ENCODE measurements at regions not wholly inside any gene's neighbourhood (a gene's known extent, or its start where the extent isn't known, plus 50 kb on each side); places are given as distances from the start of the nearest gene placed in this dataset.

GRCh38 chr5:85182344-85182743 lies 797.7 kb upstream of the EDIL3 start:
- Histone ChIP-seq H3K9me3 (ENCODE audit: insufficient read depth, low read depth, low read length) (no peaks in the 10 kb centered on the region), H3K4me2 (ENCODE audit: low read depth, low read length, poor library complexity, severe bottlenecking) (no peak overlapping the region), H3K9me2 (replicated peaks; ENCODE audit: low read depth, low read length) (no peaks in the 10 kb centered on the region), H3K9ac (ENCODE audit: low read depth, low read length, poor library complexity, severe bottlenecking) (no peak overlapping the region), H3K4me1 (ENCODE audit: insufficient read depth, low read length, poor library complexity, severe bottlenecking) (no peaks in the 10 kb centered on the region), H3K36me3 (ENCODE audit: insufficient read depth, low read length) (no peaks in the 10 kb centered on the region), H3K79me2 (ENCODE audit: insufficient read depth, low read length) (no peaks in the 10 kb centered on the region), H2AFZ (ENCODE audit: low read length) (no peak overlapping the region), H3F3A (ENCODE audit: low read depth) (no peaks in the 10 kb centered on the region), H3K4me3 (ENCODE audit: low read length, poor library complexity, severe bottlenecking) (no peak overlapping the region), H3K27me3 (ENCODE audit: insufficient read depth, low read length, poor library complexity, severe bottlenecking) (no peaks in the 10 kb centered on the region), H4K20me1 (ENCODE audit: insufficient read depth, low read length, poor library complexity, severe bottlenecking) (no peaks in the 10 kb centered on the region)
- no peak for TF ChIP-seq CTCF (conservative IDR thresholded peaks at IDR 0.05; ENCODE audit: low read length)
- TF ChIP-seq EZH2phosphoT487 (IDR thresholded peaks at IDR 0.05; ENCODE audit: borderline replicate concordance): no peak

DNA sequence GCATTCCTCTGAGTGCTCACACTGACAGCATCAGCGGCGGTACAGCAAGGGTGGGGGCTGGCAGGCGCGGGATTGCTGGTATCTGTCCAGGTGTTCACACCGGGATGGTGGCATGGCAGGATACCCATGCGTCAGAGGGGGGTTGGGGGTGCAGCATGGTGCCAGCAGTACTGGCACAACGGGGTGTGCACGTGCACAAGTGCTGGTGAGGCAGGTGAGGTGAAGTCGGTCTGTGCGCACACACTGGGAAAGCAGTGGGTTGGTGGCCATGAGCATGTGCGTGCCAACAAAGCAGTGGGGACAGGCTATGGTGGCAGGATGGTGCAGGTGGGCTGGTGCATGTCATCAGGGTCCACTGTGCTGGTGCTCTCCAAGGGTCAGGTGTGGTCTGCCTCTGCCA lies 819.6 kb upstream of the EDIL3 start:
- H3K9me2 ChIP-seq (replicated peaks; ENCODE audit: low read depth, low read length): no peaks in the 10 kb centered on the region
- TF ChIP-seq CTCF (conservative IDR thresholded peaks at IDR 0.05; ENCODE audit: low read length): no peak
- TF ChIP-seq EZH2phosphoT487 (IDR thresholded peaks at IDR 0.05; ENCODE audit: borderline replicate concordance): no peak
- H3K9ac ChIP-seq (ENCODE audit: low read depth, low read length, poor library complexity, severe bottlenecking): no peak overlapping the region
- H3K9me3 ChIP-seq (ENCODE audit: insufficient read depth, low read depth, low read length): no peaks in the 10 kb centered on the region
- no peak overlapping the region for H3K4me2 ChIP-seq (ENCODE audit: low read depth, low read length, poor library complexity, severe bottlenecking)
- H3K27me3 ChIP-seq (ENCODE audit: insufficient read depth, low read length, poor library complexity, severe bottlenecking): no peaks in the 10 kb centered on the region
- H2AFZ ChIP-seq (ENCODE audit: low read length): no peak overlapping the region
- no peaks in the 10 kb centered on the region for H3F3A ChIP-seq (ENCODE audit: low read depth)
- H4K20me1 ChIP-seq (ENCODE audit: insufficient read depth, low read length, poor library complexity, severe bottlenecking): no peaks in the 10 kb centered on the region
- no peaks in the 10 kb centered on the region for H3K4me1 ChIP-seq (ENCODE audit: insufficient read depth, low read length, poor library complexity, severe bottlenecking)
- H3K4me3 ChIP-seq (ENCODE audit: low read length, poor library complexity, severe bottlenecking): no peak overlapping the region
- H3K79me2 ChIP-seq (ENCODE audit: insufficient read depth, low read length): no peaks in the 10 kb centered on the region
- H3K36me3 ChIP-seq (ENCODE audit: insufficient read depth, low read length): no peaks in the 10 kb centered on the region

DNA sequence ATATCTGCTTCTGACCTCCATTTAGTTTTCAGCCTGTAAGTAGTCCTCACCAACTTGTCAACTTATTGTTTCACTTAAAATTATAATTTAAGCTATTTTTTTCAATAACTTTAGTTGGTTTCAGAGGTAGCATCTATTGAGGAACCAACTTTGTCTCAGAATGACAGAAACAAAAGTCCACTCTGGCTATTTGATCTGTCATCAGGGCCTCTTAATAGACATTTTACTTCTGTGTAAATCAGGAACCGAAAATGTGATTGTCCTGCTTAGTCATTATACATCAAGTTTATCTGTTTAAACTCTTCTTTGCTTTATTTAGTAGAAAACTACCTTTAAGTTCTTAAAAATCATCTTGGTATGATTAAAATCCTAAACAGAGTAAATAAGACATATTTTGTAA lies 820.8 kb upstream of the EDIL3 start:
- Histone ChIP-seq H4K20me1 (ENCODE audit: insufficient read depth, low read length, poor library complexity, severe bottlenecking) (no peaks in the 10 kb centered on the region), H3K4me3 (ENCODE audit: low read length, poor library complexity, severe bottlenecking) (no peak overlapping the region), H3K9ac (ENCODE audit: low read depth, low read length, poor library complexity, severe bottlenecking) (no peak overlapping the region), H2AFZ (ENCODE audit: low read length) (no peak overlapping the region), H3F3A (ENCODE audit: low read depth) (no peaks in the 10 kb centered on the region), H3K4me2 (ENCODE audit: low read depth, low read length, poor library complexity, severe bottlenecking) (no peak overlapping the region), H3K9me2 (replicated peaks; ENCODE audit: low read depth, low read length) (no peaks in the 10 kb centered on the region), H3K36me3 (ENCODE audit: insufficient read depth, low read length) (no peaks in the 10 kb centered on the region), H3K27me3 (ENCODE audit: insufficient read depth, low read length, poor library complexity, severe bottlenecking) (no peaks in the 10 kb centered on the region), H3K79me2 (ENCODE audit: insufficient read depth, low read length) (no peaks in the 10 kb centered on the region), H3K4me1 (ENCODE audit: insufficient read depth, low read length, poor library complexity, severe bottlenecking) (no peaks in the 10 kb centered on the region), H3K9me3 (ENCODE audit: insufficient read depth, low read depth, low read length) (no peaks in the 10 kb centered on the region)
- TF ChIP-seq EZH2phosphoT487 (IDR thresholded peaks at IDR 0.05; ENCODE audit: borderline replicate concordance) (no peak), CTCF (conservative IDR thresholded peaks at IDR 0.05; ENCODE audit: low read length) (no peak)

All from Loucy (cell line).